Mucosa of stomach (tissue), 1 donor: ENCODE measurements at regions not wholly inside any gene's neighbourhood (a gene's known extent, or its start where the extent isn't known, plus 50 kb on each side); places are given as distances from the start of the nearest gene placed in this dataset.

Source experiments
- H3K27me3 ChIP-seq: one replicate; pipeline ENCODE4 v1.7.0; 2013; ENCODE audit warnings: mild to moderate bottlenecking, low read length; ENCODE audit not compliant: control insufficient read depth, insufficient read depth
- H3K36me3 ChIP-seq: one replicate; pipeline ENCODE4 v1.7.0; 2013; ENCODE audit warnings: low read length; ENCODE audit not compliant: control insufficient read depth, insufficient read depth
- H3K4me1 ChIP-seq: one replicate; pipeline ENCODE4 v1.7.0; 2013; ENCODE audit warnings: mild to moderate bottlenecking, low read length; ENCODE audit not compliant: control insufficient read depth, insufficient read depth
- H3K4me3 ChIP-seq: one replicate; pipeline ENCODE4 v1.7.0; 2013; ENCODE audit warnings: low read length
- H3K9ac ChIP-seq: one replicate; pipeline ENCODE4 v1.7.0; 2013; ENCODE audit warnings: mild to moderate bottlenecking, low read length, moderate library complexity
- H3K9me3 ChIP-seq: one replicate; pipeline ENCODE4 v1.7.0; 2013; ENCODE audit warnings: mild to moderate bottlenecking, low read length, moderate library complexity; ENCODE audit not compliant: control insufficient read depth
- donor health status: Pancreatic carcinoma.

- Histone ChIP-seq H3K36me3 (no peaks in the 10 kb centered on the region), H3K9me3 (no peaks in the 10 kb centered on the region), H3K9ac (no peak overlapping the region), H3K4me3 (no peak overlapping the region), H3K4me1 (no peaks in the 10 kb centered on the region), H3K27me3 (no peaks in the 10 kb centered on the region)
Measured at GRCh38 chr3:151998744-151999143, 125.3 kb downstream of the SUCNR1 start.

DNA sequence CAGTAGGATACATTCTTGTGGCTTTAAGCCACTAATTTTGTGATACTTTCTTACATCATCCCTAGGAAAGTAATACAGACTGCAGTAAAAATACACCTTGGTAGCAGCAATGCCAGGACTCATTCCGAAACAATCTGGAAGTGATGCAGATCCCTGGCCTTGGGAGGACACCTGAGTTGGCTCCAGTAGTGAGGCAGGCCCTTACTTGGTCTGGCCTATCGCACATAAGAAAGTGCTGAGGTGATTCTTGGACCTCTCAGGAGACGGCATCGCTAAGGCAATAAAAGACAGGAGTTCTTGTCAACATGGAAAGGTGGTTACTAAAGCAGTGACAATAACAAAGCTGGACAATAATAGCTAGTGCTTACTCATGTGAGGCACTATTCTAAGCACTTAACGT lies 126.5 kb downstream of the SUCNR1 start:
- Histone ChIP-seq H3K4me1 (no peaks in the 10 kb centered on the region), H3K36me3 (no peaks in the 10 kb centered on the region), H3K4me3 (no peak overlapping the region), H3K27me3 (no peaks in the 10 kb centered on the region), H3K9ac (no peak overlapping the region), H3K9me3 (no peaks in the 10 kb centered on the region)

DNA sequence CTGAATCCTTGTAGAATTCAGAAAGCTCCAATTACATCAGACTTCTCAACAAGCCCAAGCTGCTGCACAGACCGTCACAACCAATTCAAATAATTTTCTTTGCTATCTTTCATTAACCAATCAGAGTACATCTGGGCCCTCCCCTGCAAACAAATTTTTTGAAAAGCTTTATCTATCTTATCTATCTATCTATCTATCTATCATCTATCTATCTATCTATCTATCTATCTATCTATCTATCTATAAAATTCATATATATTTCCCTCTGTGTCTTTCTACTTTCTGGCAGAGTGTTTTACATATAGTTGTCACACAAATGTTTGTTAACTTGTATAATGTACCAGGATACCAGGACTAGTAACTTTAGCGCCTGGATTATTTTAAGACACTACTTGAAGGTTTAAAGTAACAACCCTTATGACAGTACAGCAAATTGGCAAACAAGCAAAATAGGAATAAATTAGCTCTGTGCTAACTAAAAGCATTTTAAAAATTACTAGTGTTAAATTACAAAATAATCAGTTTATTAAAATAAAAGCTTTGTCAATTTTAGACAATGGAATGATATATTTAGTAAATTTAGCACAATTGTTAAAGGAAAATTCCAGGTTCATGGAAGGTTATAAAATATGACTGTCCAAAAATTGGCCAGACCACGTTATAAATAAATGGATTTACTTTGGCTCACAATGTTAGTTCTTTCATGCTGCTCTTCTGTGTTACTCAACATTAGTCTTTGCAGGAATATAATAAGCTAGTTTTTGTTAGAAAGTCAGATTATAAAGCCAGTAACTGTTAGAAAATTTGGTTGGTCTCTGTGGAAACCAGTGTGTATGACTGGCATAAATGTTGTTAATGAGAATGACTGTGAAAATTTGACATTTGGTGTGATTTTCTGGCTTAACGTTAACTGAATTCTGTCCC lies 138.6 kb downstream of the SUCNR1 start:
- no peak overlapping the region for H3K4me3 ChIP-seq
- no peaks in the 10 kb centered on the region for H3K36me3 ChIP-seq
- no peaks in the 10 kb centered on the region for H3K27me3 ChIP-seq
- H3K9me3 ChIP-seq: no peaks in the 10 kb centered on the region
- no peak overlapping the region for H3K9ac ChIP-seq
- H3K4me1 ChIP-seq: no peaks in the 10 kb centered on the region

GRCh38 chr3:152019508-152019907 lies 146.1 kb downstream of the SUCNR1 start:
- Histone ChIP-seq H3K4me3 (no peak overlapping the region), H3K4me1 (peaks cover 10% of the 10 kb centered on the region), H3K9ac (no peak overlapping the region), H3K27me3 (no peaks in the 10 kb centered on the region), H3K36me3 (no peaks in the 10 kb centered on the region), H3K9me3 (no peaks in the 10 kb centered on the region)

DNA sequence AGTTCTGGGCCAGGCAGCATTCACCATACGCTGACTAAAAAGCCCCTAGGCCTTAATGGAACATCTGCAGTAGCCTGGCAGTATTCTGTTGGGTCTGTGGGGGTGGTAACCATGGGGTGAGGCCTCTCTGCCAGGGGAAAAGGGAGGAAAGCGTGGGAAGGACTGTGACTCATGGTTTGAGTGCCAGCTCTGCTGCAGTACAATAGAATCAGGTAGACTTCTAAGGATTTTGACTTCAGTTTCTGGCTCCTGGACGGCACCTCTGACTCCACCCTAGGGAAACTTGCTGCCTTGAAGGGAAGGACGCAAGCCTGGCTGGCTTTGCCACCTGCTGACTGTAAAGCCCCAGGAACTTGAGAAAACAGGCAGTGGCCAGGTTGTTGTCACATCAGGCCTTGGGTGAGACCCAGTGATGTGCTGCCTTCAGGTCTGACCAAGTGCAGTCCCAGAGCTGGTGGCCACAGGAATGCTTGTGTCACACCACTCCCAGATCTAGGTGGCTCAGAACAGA lies 148.6 kb downstream of the SUCNR1 start:
- no peaks in the 10 kb centered on the region for H3K9me3 ChIP-seq
- no peaks in the 10 kb centered on the region for H3K36me3 ChIP-seq
- no peak overlapping the region for H3K9ac ChIP-seq
- H3K4me3 ChIP-seq: no peak overlapping the region
- no peaks in the 10 kb centered on the region for H3K27me3 ChIP-seq
- H3K4me1 ChIP-seq: peaks cover 10% of the 10 kb centered on the region

GRCh38 chr3:152026033-152026556 lies 152.7 kb downstream of the SUCNR1 start:
- no peak overlapping the region for H3K4me3 ChIP-seq
- peaks cover 10% of the 10 kb centered on the region for H3K4me1 ChIP-seq
- no peaks in the 10 kb centered on the region for H3K36me3 ChIP-seq
- H3K27me3 ChIP-seq: no peaks in the 10 kb centered on the region
- H3K9me3 ChIP-seq: no peaks in the 10 kb centered on the region
- H3K9ac ChIP-seq: no peak overlapping the region

GRCh38 chr3:152030320-152030719 lies 156.9 kb downstream of the SUCNR1 start:
- Histone ChIP-seq H3K9me3 (no peaks in the 10 kb centered on the region), H3K36me3 (no peaks in the 10 kb centered on the region), H3K4me1 (no peaks in the 10 kb centered on the region), H3K4me3 (no peak overlapping the region), H3K9ac (no peak overlapping the region), H3K27me3 (no peaks in the 10 kb centered on the region)

DNA sequence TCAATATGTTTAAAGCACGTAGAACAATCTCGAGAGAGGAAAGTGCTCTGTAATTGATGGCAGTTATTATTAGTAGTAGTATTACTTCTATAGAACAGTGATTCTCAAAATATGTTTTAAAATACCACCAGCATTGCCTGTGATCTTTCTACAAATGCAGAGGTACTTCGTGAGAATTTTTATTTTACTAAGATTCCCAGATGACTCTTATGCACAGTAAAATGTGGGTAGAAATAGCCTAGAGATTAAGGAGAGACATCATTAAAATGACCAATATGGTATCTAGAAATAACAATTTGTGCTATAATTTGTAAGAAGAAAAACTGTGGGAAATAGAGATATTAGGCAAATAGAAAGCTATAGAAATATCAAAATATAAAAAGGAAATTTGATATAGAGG lies 157.9 kb downstream of the SUCNR1 start:
- no peaks in the 10 kb centered on the region for H3K27me3 ChIP-seq
- H3K4me3 ChIP-seq: no peak overlapping the region
- no peaks in the 10 kb centered on the region for H3K36me3 ChIP-seq
- H3K9ac ChIP-seq: no peak overlapping the region
- H3K4me1 ChIP-seq: no peaks in the 10 kb centered on the region
- H3K9me3 ChIP-seq: no peaks in the 10 kb centered on the region

DNA sequence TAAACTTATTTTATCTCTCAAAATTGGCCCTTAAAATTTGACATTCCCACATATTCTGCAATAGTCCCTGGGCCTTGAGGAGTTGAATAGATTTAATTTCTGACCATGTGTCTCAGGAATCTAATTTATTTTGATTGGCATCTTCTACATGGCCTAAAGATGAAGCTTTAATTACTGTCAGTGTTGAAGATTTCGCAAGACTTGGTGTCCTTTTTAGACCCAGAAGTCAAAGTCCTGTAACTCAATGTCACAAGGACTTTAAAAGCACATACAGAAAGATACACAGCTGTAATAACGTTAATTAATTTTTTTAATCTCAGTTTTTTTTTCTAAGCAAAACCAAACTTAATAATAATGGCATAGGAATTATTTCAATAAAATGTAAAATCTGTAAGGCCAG lies 163.9 kb downstream of the SUCNR1 start:
- no peaks in the 10 kb centered on the region for H3K9me3 ChIP-seq
- no peaks in the 10 kb centered on the region for H3K27me3 ChIP-seq
- no peak overlapping the region for H3K9ac ChIP-seq
- no peaks in the 10 kb centered on the region for H3K36me3 ChIP-seq
- no peak overlapping the region for H3K4me3 ChIP-seq
- H3K4me1 ChIP-seq: no peaks in the 10 kb centered on the region

- Histone ChIP-seq H3K9ac (no peak overlapping the region), H3K36me3 (no peaks in the 10 kb centered on the region), H3K27me3 (no peaks in the 10 kb centered on the region), H3K9me3 (no peaks in the 10 kb centered on the region), H3K4me1 (no peaks in the 10 kb centered on the region), H3K4me3 (no peak overlapping the region)
Measured at GRCh38 chr3:152037953-152038352, 164.5 kb downstream of the SUCNR1 start.

- Histone ChIP-seq H3K9me3 (no peaks in the 10 kb centered on the region), H3K36me3 (no peaks in the 10 kb centered on the region), H3K4me3 (no peak overlapping the region), H3K4me1 (no peaks in the 10 kb centered on the region), H3K27me3 (no peaks in the 10 kb centered on the region), H3K9ac (no peak overlapping the region)
Measured at GRCh38 chr3:152038490-152038889, 165.0 kb downstream of the SUCNR1 start.

DNA sequence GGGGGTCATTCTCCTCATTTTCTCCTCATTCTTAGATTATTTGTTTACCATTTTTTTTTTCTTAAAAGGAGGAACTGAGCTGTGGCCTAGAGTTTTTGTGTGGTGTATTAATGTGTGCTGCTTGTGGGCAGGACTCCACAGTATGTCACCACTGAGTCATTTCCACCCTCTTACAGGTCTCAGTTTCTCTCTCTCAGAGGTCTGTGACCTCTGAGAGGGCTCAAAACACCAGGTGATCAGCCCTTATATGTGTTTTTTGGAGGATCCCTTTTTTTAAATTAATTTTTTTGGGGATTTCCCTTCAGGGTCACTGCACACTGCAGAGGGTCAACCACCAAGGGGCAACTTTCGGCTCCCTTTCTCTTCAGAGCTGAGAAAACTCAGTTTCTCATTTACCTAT lies 166.4 kb downstream of the SUCNR1 start:
- Histone ChIP-seq H3K4me1 (no peaks in the 10 kb centered on the region), H3K9ac (no peak overlapping the region), H3K36me3 (no peaks in the 10 kb centered on the region), H3K9me3 (no peaks in the 10 kb centered on the region), H3K27me3 (no peaks in the 10 kb centered on the region), H3K4me3 (no peak overlapping the region)
